Gastroesophageal sphincter (tissue), 3 donors: ENCODE measurements at regions not wholly inside any gene's neighbourhood (a gene's known extent, or its start where the extent isn't known, plus 50 kb on each side); places are given as distances from the start of the nearest gene placed in this dataset.

Experiments used
- CTCF ChIP-seq, 4 experiments: fragments of 200-600 bp in 2 of 4; fragments of 450-650 bp in 2 of 4; sonication (generic) in 1 of 4; IDR thresholded peaks; one replicate each; pipeline ENCODE4 v1.5.1; 2017 to 2019; ENCODE audit warnings: antibody characterized with exemption in 4 of 4, mild to moderate bottlenecking in 2 of 4, moderate library complexity in 2 of 4
- POLR2A ChIP-seq, 2 donors: fragments of 450-650 bp; IDR thresholded peaks; one replicate each; pipeline ENCODE4 v1.6.1; 2017; ENCODE audit warnings: antibody characterized with exemption in 2 of 2, mild to moderate bottlenecking in 2 of 2, moderate library complexity in 1 of 2
- POLR2AphosphoS5 ChIP-seq: sonication (generic); formaldehyde crosslinking; IDR thresholded peaks from one replicate; pipeline ENCODE4 v1.6.1; 2017; ENCODE audit warnings: antibody characterized with exemption

DNA sequence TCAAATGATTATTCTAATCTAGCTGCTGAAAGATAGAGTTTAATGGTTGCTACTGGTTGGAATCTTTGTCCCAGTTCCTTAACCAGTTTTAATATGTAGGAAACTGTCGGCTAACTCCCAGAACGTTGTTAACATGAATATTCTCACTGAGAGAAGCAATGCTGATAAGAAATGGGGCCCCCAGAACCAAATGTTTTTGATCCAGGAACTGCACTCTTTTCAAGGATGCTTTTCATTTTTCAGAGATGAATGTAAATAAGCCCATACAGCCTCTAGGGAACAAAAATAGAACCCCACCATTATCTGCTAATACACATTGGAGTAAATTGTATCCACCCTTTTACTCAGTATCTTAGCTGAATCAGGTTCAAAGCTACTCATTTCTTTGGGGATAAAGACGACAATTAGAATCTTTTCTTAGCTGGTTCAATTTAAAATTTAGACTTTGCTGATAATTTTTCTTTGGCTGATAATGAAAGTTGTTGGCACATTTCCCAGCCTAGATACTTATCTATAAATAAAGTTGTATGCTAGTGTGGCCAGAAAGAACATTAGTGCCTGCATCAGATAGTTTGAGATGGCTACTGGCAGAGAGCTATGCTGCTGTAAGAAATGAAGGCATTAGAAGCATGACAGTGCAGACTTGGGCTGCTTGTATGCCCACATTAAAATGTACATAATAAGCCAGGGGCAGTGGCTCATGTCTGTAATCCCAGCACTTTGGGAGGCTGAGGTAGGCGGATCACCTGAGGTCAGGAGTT is 323.3 kb upstream of the PDGFD start:
- TF ChIP-seq CTCF (IDR thresholded peaks at IDR 0.05), result no peak
- TF ChIP-seq POLR2AphosphoS5, result no peak
- TF ChIP-seq POLR2A (IDR thresholded peaks at IDR 0.05), result no peak
